GM23248 (cell line): ENCODE measurements at regions not wholly inside any gene's neighbourhood (a gene's known extent, or its start where the extent isn't known, plus 50 kb on each side); places are given as distances from the start of the nearest gene placed in this dataset.

Experiments
- EZH2 ChIP-seq: fragments of 200-600 bp; sonication (generic); IDR thresholded peaks from 2 replicates; pipeline ENCODE4 v1.6.1; 2018; ENCODE audit warnings: antibody characterized with exemption, mild to moderate bottlenecking; ENCODE audit not compliant: insufficient read depth, poor library complexity, severe bottlenecking
- EZH2phosphoT487 ChIP-seq: fragments of 200-600 bp; sonication (generic); IDR thresholded peaks from 2 replicates; pipeline ENCODE4 v1.6.1; 2018; ENCODE audit warnings: antibody characterized with exemption, moderate library complexity, mild to moderate bottlenecking, low read depth; ENCODE audit not compliant: insufficient read depth

- no peak for TF ChIP-seq EZH2
- no peak for TF ChIP-seq EZH2phosphoT487
Observed at GRCh38 chr9:90969021-90969675, 167.5 kb downstream of the SYK start.
